Ecto neural progenitor cell (in vitro differentiated cells): ENCODE measurements at regions not wholly inside any gene's neighbourhood (a gene's known extent, or its start where the extent isn't known, plus 50 kb on each side); places are given as distances from the start of the nearest gene placed in this dataset.
"Not testable (repeated sequence)": the region's sequence is repeated elsewhere in the genome, so short reads cannot be mapped to it uniquely, and the experiment has no call there.

Experiments used
- DNase-seq: peaks from one replicate; pipeline ENCODE4 v3.0.0-alpha.2; 2018; ENCODE audit warnings: low spot score

GRCh38 chr14:19172745-19173144, 205.5 kb downstream of the POTEM start:
- not testable (repeated sequence) for DNase-seq

GRCh38 chr14:19173188-19173587, 206.0 kb downstream of the POTEM start:
- not testable (repeated sequence) for DNase-seq

GRCh38 chr14:19177435-19177834, 210.2 kb downstream of the POTEM start:
- DNase-seq: not testable (repeated sequence)

DNA sequence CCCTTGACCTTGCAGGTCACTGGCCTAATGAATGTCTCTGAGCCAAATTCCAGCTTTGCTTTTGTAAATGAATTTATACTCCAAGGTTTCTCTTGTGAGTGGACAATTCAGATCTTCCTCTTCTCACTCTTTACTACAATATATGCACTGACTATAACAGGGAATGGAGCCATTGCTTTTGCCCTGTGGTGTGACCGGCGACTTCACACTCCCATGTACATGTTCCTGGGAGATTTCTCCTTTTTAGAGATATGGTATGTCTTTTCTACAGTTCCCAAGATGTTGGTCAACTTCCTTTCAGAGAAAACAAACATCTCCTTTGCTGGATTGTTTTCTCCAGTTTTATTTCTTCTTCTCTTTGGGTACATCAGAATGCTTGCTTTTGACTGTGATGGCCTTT, 213.1 kb downstream of the POTEM start:
- DNase-seq: not testable (repeated sequence)

- not testable (repeated sequence) for DNase-seq
Observed at GRCh38 chr14:19180881-19181280, 213.6 kb downstream of the POTEM start.

- not testable (repeated sequence) for DNase-seq
Observed at GRCh38 chr14:19195146-19195545, 227.9 kb downstream of the POTEM start.

DNA sequence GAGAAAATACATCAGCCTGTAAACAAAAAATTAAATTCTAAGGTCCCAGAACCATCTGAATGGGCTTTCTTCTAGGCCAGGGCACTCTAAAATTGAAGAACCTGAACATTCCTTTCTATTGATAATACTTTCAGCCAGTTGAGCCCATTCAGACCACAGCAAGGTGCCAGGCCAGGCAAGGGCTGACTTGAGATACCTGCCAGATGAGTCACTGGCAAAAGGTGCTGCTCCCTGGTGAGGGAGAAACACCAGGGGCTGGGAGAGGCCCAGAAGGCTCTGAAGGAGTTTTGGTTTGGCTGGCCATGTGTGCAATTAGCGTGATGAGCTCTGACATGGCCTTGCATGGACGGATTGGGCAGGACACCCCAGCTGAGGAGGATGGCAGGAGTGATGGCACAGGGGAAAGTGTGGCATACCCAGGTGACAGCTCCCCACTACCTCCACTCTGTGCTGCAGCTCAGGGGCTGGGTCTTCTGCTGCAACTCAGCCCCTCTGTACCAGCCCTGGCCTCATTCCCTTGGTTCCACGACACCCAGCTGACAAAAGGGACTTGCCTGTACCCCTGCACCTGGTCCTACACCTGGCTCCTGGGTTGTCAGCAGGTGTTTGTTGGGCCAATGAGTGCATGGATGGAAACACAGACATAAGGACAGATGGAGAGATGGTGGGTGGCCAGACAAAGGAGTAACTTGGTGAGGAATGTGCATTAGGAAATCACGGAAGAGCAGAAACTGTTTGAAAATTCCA, 230.4 kb downstream of the POTEM start:
- peak; percentile 29 for DNase-seq

DNA sequence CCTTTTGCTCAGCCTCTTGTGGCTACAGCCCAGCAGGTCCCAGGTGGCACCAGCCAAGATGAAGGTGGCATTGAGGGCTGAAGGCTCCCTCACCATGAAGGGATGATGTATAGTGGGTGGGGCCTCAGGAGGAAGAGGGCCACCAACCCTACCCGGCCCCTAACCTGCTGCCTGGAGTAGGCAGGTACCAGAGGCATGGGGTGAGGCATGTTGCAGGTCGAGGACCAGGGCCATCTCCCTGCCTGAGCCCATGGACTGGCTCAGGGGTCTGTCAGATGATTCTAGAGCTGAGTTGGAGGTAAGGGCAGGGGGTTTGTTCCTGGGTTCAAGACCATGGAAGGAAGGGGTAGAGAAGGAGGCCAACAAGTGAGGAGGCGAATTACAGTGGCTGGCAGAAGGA, 231.1 kb downstream of the POTEM start:
- DNase-seq: not testable (repeated sequence)

GRCh38 chr14:19201394-19202052, 232.6 kb downstream of the POTEG start:
- not testable (repeated sequence) for DNase-seq

GRCh38 chr14:19202053-19202442, 232.1 kb downstream of the POTEG start:
- not testable (repeated sequence) for DNase-seq

DNA sequence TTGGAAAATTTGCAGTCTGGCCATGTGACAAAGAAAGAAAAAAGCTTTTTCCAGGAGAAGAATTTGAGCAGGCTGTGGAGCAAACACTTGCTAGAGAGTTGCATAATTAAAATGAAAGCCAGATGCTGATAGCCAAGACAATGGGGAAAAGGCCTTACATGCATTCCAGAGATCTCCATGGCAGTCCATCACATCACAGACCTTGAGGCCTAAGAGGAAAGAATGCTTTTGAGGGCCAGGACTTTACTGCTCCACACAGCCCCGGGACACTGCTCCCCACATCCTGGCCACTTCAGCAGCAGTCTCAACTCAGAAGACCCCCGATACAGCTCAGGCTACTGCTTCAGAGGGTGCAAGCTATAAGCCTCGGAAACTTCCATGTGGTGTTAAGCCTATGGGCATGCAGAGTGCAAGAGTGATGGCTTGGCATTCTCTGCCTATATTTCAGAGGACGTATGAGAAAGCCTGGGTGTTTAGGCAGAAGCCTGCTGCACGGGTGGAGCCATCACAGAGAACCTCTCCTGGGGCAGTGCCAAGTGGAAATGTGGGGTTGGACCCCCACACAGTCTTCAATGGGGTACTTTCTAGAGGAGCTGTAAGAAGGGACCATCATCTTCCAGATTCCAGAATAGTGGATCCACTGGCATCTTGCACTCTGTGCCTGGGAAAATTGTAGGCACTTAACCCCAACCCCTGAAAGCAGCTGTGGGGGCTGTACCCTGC, 230.7 kb downstream of the POTEG start:
- not testable (repeated sequence) for DNase-seq

DNA sequence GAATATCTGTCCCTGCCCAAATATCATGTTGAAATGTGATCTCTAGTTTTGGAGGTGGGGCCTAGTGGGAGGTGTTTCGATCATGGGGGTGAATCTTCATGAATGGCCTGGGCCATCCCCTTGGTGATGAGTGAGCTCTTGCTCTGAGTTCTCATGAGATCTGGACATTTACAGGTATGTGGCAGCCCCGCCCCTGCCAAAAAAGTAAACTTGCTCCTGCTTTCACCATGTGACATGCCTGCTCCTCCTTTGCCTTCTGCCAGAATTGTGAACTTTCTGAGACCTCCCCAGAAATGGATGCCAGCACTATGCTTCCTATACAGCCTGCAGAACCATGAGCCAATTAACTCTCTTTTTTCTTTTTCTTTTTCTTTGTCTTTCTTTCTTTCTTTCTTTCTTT, 229.3 kb downstream of the POTEG start:
- DNase-seq: not testable (repeated sequence)

DNA sequence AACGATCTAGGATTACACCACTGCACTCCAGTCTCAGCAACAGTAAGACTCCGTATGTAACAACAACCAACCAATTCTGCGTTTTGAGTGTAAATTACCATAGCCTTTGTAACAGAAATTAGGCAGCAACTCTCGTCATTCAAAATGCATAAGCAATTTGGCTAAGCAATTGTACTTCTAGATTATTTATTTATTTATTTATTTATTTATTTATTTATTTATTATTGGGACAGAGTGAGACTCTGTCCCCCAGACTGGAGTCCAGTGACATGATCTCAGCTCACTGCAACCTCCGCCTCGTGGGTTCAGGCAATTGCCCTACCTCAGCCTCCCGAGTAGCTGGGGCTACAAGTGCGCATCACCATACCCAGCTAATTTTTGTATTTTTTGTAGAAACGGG, 217.7 kb downstream of the POTEG start:
- DNase-seq: not testable (repeated sequence)

DNA sequence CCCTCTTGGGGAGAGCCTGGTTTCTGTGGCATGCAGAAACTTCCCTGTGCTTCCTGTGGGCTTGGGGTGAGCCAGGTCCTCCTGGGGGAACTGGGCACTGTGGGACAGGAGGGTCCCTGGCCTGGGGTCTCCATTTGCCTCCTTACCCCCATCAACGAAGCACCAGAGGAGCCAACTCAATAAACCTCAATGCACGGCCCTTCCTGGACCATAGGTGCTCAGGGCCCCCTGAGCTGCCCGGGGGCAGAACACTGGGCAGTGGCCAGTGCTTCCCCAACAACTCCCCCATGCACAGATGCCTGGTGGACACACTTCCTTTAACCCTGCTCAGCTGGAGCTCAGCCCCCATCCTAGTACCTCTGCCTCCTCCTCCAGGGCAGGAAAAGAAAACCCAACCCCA, 214.7 kb downstream of the POTEG start:
- DNase-seq: not testable (repeated sequence)

GRCh38 chr14:19231421-19231820, 202.7 kb downstream of the POTEG start:
- not testable (repeated sequence) for DNase-seq

GRCh38 chr14:19234059-19234458, 200.1 kb downstream of the POTEG start:
- not testable (repeated sequence) for DNase-seq

DNA sequence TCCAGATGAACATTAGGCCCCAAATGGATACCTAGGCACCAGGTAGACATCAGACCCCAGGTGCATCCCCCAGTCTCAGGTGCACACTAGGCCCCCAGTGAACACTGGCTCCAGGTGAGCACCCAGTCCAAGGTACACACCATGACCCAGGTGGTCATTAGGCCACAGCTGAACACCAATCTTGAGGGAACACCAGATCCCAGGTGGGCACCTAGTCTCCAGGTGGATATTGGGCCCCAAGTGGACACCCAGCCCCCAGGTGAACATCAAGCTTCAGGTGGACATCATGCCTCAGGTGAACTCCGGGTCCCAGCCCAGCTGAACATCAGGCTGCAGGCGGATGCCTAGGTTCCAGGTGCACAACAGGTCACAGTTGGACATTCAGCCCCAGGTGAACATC, 196.5 kb downstream of the POTEG start:
- not testable (repeated sequence) for DNase-seq

- DNase-seq: not testable (repeated sequence)
Observed at GRCh38 chr14:19238584-19238983, 195.6 kb downstream of the POTEG start.

DNA sequence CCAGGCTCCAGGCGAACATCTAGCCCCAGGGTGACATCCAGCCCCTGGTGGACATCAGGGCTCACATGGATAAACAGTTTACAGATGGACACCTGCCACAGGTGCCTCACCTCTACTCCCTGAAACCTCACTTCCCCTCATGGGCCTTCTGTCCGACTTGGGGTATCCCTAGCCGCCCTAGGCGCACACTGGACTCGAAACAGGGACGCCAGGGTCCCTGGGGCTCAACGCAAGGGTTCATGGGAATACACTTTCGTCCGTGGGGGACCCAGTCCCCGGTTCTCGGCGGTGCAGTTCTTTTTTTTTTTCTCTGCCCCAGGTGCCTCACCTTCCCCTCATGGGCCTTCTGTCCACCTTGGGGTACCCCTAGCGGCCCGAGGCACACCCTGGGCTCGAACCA, 194.2 kb downstream of the POTEG start:
- not testable (repeated sequence) for DNase-seq

- DNase-seq: not testable (repeated sequence)
Observed at GRCh38 chr14:19240387-19240786, 193.8 kb downstream of the POTEG start.

GRCh38 chr14:19241451-19241850, 192.7 kb downstream of the POTEG start:
- DNase-seq: not testable (repeated sequence)

- DNase-seq: not testable (repeated sequence)
Observed at GRCh38 chr14:19242529-19242928, 191.6 kb downstream of the POTEG start.

- not testable (repeated sequence) for DNase-seq
Observed at GRCh38 chr14:19266908-19267307, 167.2 kb downstream of the POTEG start.
